ENCODE measurements at regions not wholly inside any gene's neighbourhood (a gene's known extent, or its start where the extent isn't known, plus 50 kb on each side); places are given as distances from the start of the nearest gene placed in this dataset.

DNA sequence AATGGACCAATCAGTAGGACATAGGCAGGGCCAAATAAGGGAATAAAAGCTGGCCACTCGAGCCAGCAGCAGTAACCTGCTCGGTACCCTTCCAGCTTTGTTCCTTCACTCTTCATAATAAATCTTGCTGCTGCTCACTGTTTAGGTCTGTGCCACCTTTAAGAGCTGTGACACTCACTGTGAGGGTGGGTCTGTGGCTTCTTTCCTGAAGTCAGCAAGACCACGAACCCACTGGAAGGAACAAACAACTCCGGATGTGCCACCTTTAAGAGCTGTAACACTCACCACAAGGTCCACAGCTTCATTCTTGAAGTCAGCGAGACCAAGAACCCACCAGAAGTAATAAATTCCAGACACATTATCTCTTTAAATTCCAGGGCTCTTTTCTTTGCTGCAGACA, 1922.3 kb upstream of the PCDH20 start:
- H3K27ac ChIP-seq = no peak overlapping the region
- no peaks in the 10 kb centered on the region for H3K36me3 ChIP-seq
- no peak for DNase-seq
- no peaks in the 10 kb centered on the region for H3K4me1 ChIP-seq (ENCODE audit: insufficient read depth)
- intact Hi-C loops (cut with DNase I) = no loop called here
- H3K4me3 ChIP-seq = no peak overlapping the region
- peaks cover 3% of the 10 kb centered on the region for H3K27me3 ChIP-seq
- TF ChIP-seq EP300 (IDR thresholded peaks at IDR 0.05) (no peak), POLR2A (IDR thresholded peaks at IDR 0.05) (no peak)
- TF ChIP-seq, protein P1, sequence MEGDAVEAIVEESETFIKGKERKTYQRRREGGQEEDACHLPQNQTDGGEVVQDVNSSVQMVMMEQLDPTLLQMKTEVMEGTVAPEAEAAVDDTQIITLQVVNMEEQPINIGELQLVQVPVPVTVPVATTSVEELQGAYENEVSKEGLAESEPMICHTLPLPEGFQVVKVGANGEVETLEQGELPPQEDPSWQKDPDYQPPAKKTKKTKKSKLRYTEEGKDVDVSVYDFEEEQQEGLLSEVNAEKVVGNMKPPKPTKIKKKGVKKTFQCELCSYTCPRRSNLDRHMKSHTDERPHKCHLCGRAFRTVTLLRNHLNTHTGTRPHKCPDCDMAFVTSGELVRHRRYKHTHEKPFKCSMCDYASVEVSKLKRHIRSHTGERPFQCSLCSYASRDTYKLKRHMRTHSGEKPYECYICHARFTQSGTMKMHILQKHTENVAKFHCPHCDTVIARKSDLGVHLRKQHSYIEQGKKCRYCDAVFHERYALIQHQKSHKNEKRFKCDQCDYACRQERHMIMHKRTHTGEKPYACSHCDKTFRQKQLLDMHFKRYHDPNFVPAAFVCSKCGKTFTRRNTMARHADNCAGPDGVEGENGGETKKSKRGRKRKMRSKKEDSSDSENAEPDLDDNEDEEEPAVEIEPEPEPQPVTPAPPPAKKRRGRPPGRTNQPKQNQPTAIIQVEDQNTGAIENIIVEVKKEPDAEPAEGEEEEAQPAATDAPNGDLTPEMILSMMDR (IDR thresholded peaks at IDR 0.05) = no peak
- H3K9me3 ChIP-seq = no peaks in the 10 kb centered on the region
- 68 to 73% (median 70%) methylated on average over 5 of the region's 5 CpGs for WGBS, 3 donors

DNA sequence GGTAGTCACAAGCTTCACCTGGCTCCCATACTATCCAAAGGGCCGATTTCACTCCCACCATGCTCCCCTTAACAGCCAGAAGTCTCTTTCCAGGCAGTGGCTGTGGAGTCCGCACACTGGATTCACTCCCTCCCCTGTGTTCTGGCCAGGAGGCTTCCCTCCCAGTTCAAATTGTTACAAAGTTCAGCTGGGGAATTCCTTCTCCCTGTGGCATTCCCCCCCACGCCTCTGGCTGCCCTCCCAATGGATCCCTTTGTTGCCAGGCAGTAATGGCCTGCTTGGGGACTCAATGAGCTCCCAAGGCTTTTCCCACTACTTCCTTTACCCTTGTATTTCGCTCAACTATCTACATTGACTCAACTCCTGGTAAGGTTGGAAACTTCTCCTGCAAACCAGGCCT, 1921.4 kb upstream of the PCDH20 start:
- Histone ChIP-seq H3K27ac (no peak overlapping the region), H3K4me3 (no peak overlapping the region), H3K27me3 (peaks cover 3% of the 10 kb centered on the region), H3K36me3 (no peaks in the 10 kb centered on the region), H3K9me3 (no peaks in the 10 kb centered on the region), H3K4me1 (ENCODE audit: insufficient read depth) (no peaks in the 10 kb centered on the region)
- DNase-seq = no peak
- TF ChIP-seq EP300 (IDR thresholded peaks at IDR 0.05) (no peak), POLR2A (IDR thresholded peaks at IDR 0.05) (no peak)
- TF ChIP-seq, protein P1 (IDR thresholded peaks at IDR 0.05) = no peak
- 61 to 75% (median 69%) methylated on average over 4 of the region's 4 CpGs for WGBS, 3 donors
- intact Hi-C loops (cut with DNase I) = no loop called here

DNA sequence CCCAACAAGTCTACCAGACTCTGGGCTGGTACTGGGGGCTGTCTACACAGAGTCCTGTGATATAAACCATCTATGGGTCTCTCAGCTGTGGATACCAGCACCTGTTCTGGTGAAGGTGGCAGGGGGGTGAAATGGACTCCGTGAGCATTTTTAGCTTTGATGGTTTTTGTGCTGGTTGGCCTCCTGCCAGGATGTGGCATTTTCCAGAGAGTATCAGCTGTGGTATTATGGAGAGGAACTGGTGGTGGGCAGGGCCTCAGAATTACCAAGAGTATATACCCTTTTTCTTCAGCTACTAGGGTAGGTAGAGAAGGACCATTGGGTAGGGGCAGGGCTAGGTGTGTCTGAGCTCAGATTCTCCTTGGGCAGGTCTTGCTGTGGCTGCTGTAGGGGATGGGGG, 1920.9 kb upstream of the PCDH20 start:
- no peaks in the 10 kb centered on the region for H3K9me3 ChIP-seq
- H3K4me3 ChIP-seq = no peak overlapping the region
- intact Hi-C loops (cut with DNase I) = no loop called here
- no peak for DNase-seq
- H3K27me3 ChIP-seq = peaks cover 3% of the 10 kb centered on the region
- 64 to 94% (median 71%) methylated on average over 1 of the region's 1 CpG for WGBS, 3 donors
- no peak for TF ChIP-seq POLR2A (IDR thresholded peaks at IDR 0.05)
- TF ChIP-seq, protein P1 (IDR thresholded peaks at IDR 0.05) = no peak
- TF ChIP-seq EP300 (IDR thresholded peaks at IDR 0.05) = no peak
- H3K4me1 ChIP-seq (ENCODE audit: insufficient read depth) = no peaks in the 10 kb centered on the region
- H3K27ac ChIP-seq = no peak overlapping the region
- no peaks in the 10 kb centered on the region for H3K36me3 ChIP-seq

DNA sequence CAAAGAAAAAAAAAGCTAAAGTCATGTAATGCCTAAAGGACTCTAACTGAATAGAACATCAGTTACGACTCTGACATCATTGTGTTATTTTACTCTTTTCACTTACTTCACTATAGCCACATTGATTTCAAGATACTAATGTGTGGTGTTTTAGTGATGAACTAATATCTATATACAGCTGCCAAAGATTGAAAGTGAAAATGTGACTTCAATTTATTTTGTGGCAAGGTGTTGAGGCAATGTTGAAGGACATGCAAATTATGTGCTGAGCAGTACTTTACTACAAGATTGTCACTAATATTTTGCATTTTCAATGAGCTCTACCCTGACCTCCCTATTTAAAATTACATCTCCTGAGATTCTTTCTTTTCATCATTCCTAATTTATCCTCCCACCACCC, 1911.9 kb upstream of the PCDH20 start:
- H3K36me3 ChIP-seq = no peaks in the 10 kb centered on the region
- TF ChIP-seq, protein P1 (IDR thresholded peaks at IDR 0.05) = no peak
- TF ChIP-seq EP300 (IDR thresholded peaks at IDR 0.05) (no peak), POLR2A (IDR thresholded peaks at IDR 0.05) (no peak)
- H3K4me1 ChIP-seq (ENCODE audit: insufficient read depth) = no peaks in the 10 kb centered on the region
- no peak overlapping the region for H3K4me3 ChIP-seq
- WGBS, 3 donors = 87 to 93% (median 89%) methylated on average over 1 of the region's 1 CpG
- H3K9me3 ChIP-seq = no peaks in the 10 kb centered on the region
- H3K27ac ChIP-seq = no peak overlapping the region
- intact Hi-C loops (cut with DNase I) = no loop called here
- DNase-seq = no peak
- no peaks in the 10 kb centered on the region for H3K27me3 ChIP-seq

DNA sequence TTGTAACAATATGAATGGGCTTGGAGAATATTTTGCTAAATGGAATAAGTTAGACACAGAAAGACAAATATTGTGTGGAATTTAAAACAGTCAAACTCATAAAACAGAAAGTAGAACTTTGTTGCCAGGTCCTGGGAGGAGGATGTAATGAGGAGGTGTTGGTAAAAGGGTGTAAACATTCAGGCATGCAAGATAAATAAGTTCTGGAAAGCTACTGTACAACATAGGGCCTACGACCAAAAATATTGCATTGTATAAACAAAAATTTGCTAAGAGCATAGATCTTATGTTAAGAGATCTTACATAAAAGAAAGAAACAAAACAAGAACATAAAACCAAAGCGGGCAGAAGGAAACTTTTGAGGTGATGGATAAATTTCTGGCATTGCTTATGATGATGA, 1907.8 kb upstream of the PCDH20 start:
- Histone ChIP-seq H3K4me3 (no peak overlapping the region), H3K36me3 (no peaks in the 10 kb centered on the region), H3K27me3 (no peaks in the 10 kb centered on the region), H3K9me3 (no peaks in the 10 kb centered on the region), H3K27ac (no peak overlapping the region), H3K4me1 (ENCODE audit: insufficient read depth) (no peaks in the 10 kb centered on the region)
- 46 to 68% (median 49%) methylated on average over 2 of the region's 2 CpGs for WGBS, 3 donors
- DNase-seq = no peak
- intact Hi-C loops (cut with DNase I) = no loop called here
- TF ChIP-seq, protein P1 (IDR thresholded peaks at IDR 0.05) = no peak

All from ovary (tissue), 7 donors.